GM12873 (cell line): ENCODE measurements at regions not wholly inside any gene's neighbourhood (a gene's known extent, or its start where the extent isn't known, plus 50 kb on each side); places are given as distances from the start of the nearest gene placed in this dataset.

Experiments used
- CTCF ChIP-seq: IDR thresholded peaks from 2 replicates; pipeline ENCODE4 v1.5.1; 2012; ENCODE audit warnings: low read depth, mild to moderate bottlenecking, moderate library complexity, low read length, control low read depth; ENCODE audit not compliant: insufficient read depth; ENCODE audit errors: missing control alignments

- no peak for TF ChIP-seq CTCF
Observed at GRCh38 chr2:103982691-103983090, 871.2 kb upstream of the POU3F3 start.

- TF ChIP-seq CTCF: no peak
Observed at GRCh38 chr2:103986001-103986400, 867.9 kb upstream of the POU3F3 start.

GRCh38 chr2:103991591-103991990 lies 862.3 kb upstream of the POU3F3 start:
- TF ChIP-seq CTCF: no peak

- no peak for TF ChIP-seq CTCF
Observed at GRCh38 chr2:104004821-104005220, 849.1 kb upstream of the POU3F3 start.

GRCh38 chr2:104016801-104017200 lies 837.1 kb upstream of the POU3F3 start:
- TF ChIP-seq CTCF: no peak

GRCh38 chr2:104023306-104023705 lies 830.6 kb upstream of the POU3F3 start:
- no peak for TF ChIP-seq CTCF

- TF ChIP-seq CTCF: no peak
Observed at GRCh38 chr2:104023765-104024164, 830.1 kb upstream of the POU3F3 start.
